Neural cell (in vitro differentiated cells): ENCODE measurements at regions not wholly inside any gene's neighbourhood (a gene's known extent, or its start where the extent isn't known, plus 50 kb on each side); places are given as distances from the start of the nearest gene placed in this dataset.

ENCODE experiments used
- H2AFZ ChIP-seq: fragments of 200-600, 300-800 bp; sonication (generic), shearing (Covaris generic); 2 replicates; pipeline ENCODE4 v1.6.0; 2014; ENCODE audit warnings: low read depth, mild to moderate bottlenecking, antibody characterized with exemption, low read length, moderate library complexity
- H3F3A ChIP-seq: fragments of 200-600 bp; shearing (Covaris generic); 2 replicates; pipeline ENCODE4 v1.6.1; 2016; ENCODE audit warnings: mild to moderate bottlenecking, moderate library complexity, mixed read lengths, antibody characterized with exemption, low read length; ENCODE audit not compliant: insufficient read depth, poor library complexity, severe bottlenecking
- H3K27ac ChIP-seq: fragments of 200-600, 300-800 bp; sonication (generic), shearing (Covaris generic); 2 replicates; pipeline ENCODE4 v1.5.1; 2014; ENCODE audit warnings: mild to moderate bottlenecking, low read length, moderate library complexity
- H3K27me3 ChIP-seq: fragments of 300-800, 200-600 bp; sonication (generic), shearing (Covaris generic); 2 replicates; pipeline ENCODE4 v1.6.0; 2014; ENCODE audit warnings: mild to moderate bottlenecking, low read depth, low read length, moderate library complexity; ENCODE audit not compliant: insufficient read depth
- H3K36me3 ChIP-seq: fragments of 300-800, 200-600 bp; sonication (generic), shearing (Covaris generic); 2 replicates; pipeline ENCODE4 v1.5.1; 2014; ENCODE audit warnings: mild to moderate bottlenecking, antibody characterized with exemption, low read length, moderate library complexity; ENCODE audit not compliant: insufficient read depth
- H3K4me2 ChIP-seq: fragments of 300-800, 200-600 bp; sonication (generic), shearing (Covaris generic); 2 replicates; pipeline ENCODE4 v1.6.0; 2014; ENCODE audit warnings: mild to moderate bottlenecking, low read length
- H3K4me3 ChIP-seq: fragments of 300-800, 200-600 bp; sonication (generic), shearing (Covaris generic); 2 replicates; pipeline ENCODE4 v1.5.1; 2014; ENCODE audit warnings: mild to moderate bottlenecking, low read length, moderate library complexity
- H3K79me2 ChIP-seq: fragments of 200-600 bp; shearing (Covaris generic); replicated peaks from 2 replicates; pipeline ENCODE4 v1.6.0; 2014; ENCODE audit warnings: mild to moderate bottlenecking, low read length, moderate library complexity; ENCODE audit not compliant: insufficient read depth
- H3K9ac ChIP-seq: fragments of 300-800, 200-600 bp; sonication (generic), shearing (Covaris generic); 2 replicates; pipeline ENCODE4 v1.6.1; 2016; ENCODE audit warnings: mild to moderate bottlenecking, low read length, mixed read lengths
- H3K9me2 ChIP-seq: fragments of 200-600 bp; shearing (Covaris generic); 2 replicates; pipeline ENCODE4 v1.6.1; 2016; ENCODE audit warnings: mild to moderate bottlenecking, low read length, mixed read lengths; ENCODE audit not compliant: insufficient read depth
- H3K9me3 ChIP-seq: fragments of 200-600, 300-800 bp; sonication (generic), shearing (Covaris generic); 2 replicates; pipeline ENCODE4 v1.6.1; 2016; ENCODE audit warnings: mild to moderate bottlenecking, mixed run types, low read length, moderate library complexity, mixed read lengths
- H4K20me1 ChIP-seq: fragments of 200-600 bp; shearing (Covaris generic); 2 replicates; pipeline ENCODE4 v1.6.1; 2016; ENCODE audit warnings: mild to moderate bottlenecking, mixed run types; ENCODE audit not compliant: insufficient read depth
- EP300 ChIP-seq: fragments of 450-650 bp; conservative IDR thresholded peaks from 2 replicates; pipeline ENCODE4 v1.6.1; 2014; ENCODE audit warnings: antibody characterized with exemption, mild to moderate bottlenecking, moderate library complexity; ENCODE audit not compliant: poor library complexity, severe bottlenecking
- EZH2 ChIP-seq: fragments of 200-600, 300-800 bp; shearing (Covaris generic), sonication (generic); IDR thresholded peaks from 2 replicates; pipeline ENCODE4 v1.6.1; 2014; ENCODE audit warnings: antibody characterized with exemption, low read length, borderline replicate concordance, mild to moderate bottlenecking; ENCODE audit not compliant: insufficient read depth, poor library complexity, severe bottlenecking
- MXI1 ChIP-seq: fragments of 450-650 bp; conservative IDR thresholded peaks from 2 replicates; pipeline ENCODE4 v1.6.1; 2014; ENCODE audit warnings: antibody characterized with exemption, mild to moderate bottlenecking; ENCODE audit not compliant: poor library complexity, severe bottlenecking
- POLR2AphosphoS5 ChIP-seq: IDR thresholded peaks from 2 replicates; pipeline ENCODE4 v1.6.1; 2012
- RAD21 ChIP-seq: fragments of 450-650 bp; conservative IDR thresholded peaks from 2 replicates; pipeline ENCODE4 v1.6.1; 2014; ENCODE audit warnings: antibody characterized with exemption, mild to moderate bottlenecking, moderate library complexity
- SMC3 ChIP-seq: fragments of 450-650 bp; conservative IDR thresholded peaks from 2 replicates; pipeline ENCODE4 v1.6.1; 2014; ENCODE audit warnings: antibody characterized with exemption, mild to moderate bottlenecking, moderate library complexity; ENCODE audit not compliant: poor library complexity
- TAF1 ChIP-seq: IDR thresholded peaks from 2 replicates; pipeline ENCODE4 v1.6.1; 2012; ENCODE audit warnings: low read depth
- TF ChIP-seq, protein P1 (sequence below): fragments of 450-650 bp; IDR thresholded peaks from 2 replicates; pipeline ENCODE4 v1.5.1; 2014; ENCODE audit warnings: antibody characterized with exemption, mild to moderate bottlenecking, moderate library complexity; ENCODE audit not compliant: poor library complexity, severe bottlenecking
- TF ChIP-seq, protein P2 (sequence below): IDR thresholded peaks from 2 replicates; pipeline ENCODE4 v1.6.1; 2012; ENCODE audit warnings: borderline replicate concordance

DNA sequence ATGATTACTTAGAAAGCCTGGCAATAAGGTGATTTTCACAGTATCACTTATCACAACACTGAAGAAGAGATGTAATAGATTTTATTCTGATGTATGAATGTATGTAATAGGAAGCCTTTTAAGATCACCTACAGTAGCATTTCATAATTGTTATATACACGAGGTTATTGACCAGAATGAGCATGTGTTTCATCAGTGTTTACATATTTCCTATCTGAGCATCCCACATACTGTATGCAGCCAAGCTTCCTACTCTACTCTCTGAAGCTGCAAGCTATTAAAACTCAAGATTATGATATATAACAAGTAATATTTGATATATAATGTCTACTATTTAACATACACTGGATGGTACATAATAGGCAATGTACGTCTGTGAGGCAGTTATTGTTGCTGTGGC, 190.9 kb upstream of the S100G start:
- Histone ChIP-seq H3K4me3 (no peak overlapping the region), H3K4me2 (no peak overlapping the region), H3K79me2 (no peaks in the 10 kb centered on the region), H3K27me3 (no peaks in the 10 kb centered on the region), H3K27ac (no peak overlapping the region), H3K9ac (no peak overlapping the region), H2AFZ (no peak overlapping the region), H3K9me3 (no peaks in the 10 kb centered on the region), H4K20me1 (no peaks in the 10 kb centered on the region), H3K9me2 (no peaks in the 10 kb centered on the region), H3F3A (no peaks in the 10 kb centered on the region), H3K36me3 (no peaks in the 10 kb centered on the region)
- no peak for TF ChIP-seq SMC3
- TF ChIP-seq MXI1, result no peak
- TF ChIP-seq TAF1, result no peak
- TF ChIP-seq, protein P1, sequence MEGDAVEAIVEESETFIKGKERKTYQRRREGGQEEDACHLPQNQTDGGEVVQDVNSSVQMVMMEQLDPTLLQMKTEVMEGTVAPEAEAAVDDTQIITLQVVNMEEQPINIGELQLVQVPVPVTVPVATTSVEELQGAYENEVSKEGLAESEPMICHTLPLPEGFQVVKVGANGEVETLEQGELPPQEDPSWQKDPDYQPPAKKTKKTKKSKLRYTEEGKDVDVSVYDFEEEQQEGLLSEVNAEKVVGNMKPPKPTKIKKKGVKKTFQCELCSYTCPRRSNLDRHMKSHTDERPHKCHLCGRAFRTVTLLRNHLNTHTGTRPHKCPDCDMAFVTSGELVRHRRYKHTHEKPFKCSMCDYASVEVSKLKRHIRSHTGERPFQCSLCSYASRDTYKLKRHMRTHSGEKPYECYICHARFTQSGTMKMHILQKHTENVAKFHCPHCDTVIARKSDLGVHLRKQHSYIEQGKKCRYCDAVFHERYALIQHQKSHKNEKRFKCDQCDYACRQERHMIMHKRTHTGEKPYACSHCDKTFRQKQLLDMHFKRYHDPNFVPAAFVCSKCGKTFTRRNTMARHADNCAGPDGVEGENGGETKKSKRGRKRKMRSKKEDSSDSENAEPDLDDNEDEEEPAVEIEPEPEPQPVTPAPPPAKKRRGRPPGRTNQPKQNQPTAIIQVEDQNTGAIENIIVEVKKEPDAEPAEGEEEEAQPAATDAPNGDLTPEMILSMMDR, result no peak
- TF ChIP-seq, protein P2, sequence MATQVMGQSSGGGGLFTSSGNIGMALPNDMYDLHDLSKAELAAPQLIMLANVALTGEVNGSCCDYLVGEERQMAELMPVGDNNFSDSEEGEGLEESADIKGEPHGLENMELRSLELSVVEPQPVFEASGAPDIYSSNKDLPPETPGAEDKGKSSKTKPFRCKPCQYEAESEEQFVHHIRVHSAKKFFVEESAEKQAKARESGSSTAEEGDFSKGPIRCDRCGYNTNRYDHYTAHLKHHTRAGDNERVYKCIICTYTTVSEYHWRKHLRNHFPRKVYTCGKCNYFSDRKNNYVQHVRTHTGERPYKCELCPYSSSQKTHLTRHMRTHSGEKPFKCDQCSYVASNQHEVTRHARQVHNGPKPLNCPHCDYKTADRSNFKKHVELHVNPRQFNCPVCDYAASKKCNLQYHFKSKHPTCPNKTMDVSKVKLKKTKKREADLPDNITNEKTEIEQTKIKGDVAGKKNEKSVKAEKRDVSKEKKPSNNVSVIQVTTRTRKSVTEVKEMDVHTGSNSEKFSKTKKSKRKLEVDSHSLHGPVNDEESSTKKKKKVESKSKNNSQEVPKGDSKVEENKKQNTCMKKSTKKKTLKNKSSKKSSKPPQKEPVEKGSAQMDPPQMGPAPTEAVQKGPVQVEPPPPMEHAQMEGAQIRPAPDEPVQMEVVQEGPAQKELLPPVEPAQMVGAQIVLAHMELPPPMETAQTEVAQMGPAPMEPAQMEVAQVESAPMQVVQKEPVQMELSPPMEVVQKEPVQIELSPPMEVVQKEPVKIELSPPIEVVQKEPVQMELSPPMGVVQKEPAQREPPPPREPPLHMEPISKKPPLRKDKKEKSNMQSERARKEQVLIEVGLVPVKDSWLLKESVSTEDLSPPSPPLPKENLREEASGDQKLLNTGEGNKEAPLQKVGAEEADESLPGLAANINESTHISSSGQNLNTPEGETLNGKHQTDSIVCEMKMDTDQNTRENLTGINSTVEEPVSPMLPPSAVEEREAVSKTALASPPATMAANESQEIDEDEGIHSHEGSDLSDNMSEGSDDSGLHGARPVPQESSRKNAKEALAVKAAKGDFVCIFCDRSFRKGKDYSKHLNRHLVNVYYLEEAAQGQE, result no peak
- no peak for TF ChIP-seq POLR2AphosphoS5
- TF ChIP-seq EZH2, result no peak
- TF ChIP-seq RAD21, result no peak
- no peak for TF ChIP-seq EP300

DNA sequence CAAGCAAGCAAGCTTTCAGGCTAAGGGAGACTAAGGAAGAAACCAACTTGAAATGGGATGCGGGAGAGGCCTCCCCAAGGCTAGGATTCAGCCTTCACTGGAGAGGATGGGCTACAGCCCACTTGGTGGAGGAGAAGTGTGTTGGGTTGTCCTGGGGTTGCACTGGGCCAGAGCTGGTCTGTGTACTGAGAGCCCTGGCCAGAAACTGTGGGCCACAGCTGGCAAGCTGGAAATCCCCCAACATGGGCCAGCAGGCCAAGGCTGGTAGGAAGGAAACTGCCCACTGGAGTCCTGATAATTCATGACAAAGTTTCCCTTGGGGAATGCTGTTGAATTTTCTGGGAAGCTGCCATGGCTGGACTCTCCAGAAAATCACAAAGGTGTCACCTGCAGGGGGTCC, 188.0 kb upstream of the S100G start:
- TF ChIP-seq EZH2 (no peak), RAD21 (no peak), MXI1 (no peak), SMC3 (no peak), TAF1 (no peak), EP300 (no peak), POLR2AphosphoS5 (no peak)
- TF ChIP-seq, protein P1, result no peak
- TF ChIP-seq, protein P2, result no peak
- Histone ChIP-seq H3K27ac (no peak overlapping the region), H3K4me2 (no peak overlapping the region), H4K20me1 (no peaks in the 10 kb centered on the region), H3K9me2 (no peaks in the 10 kb centered on the region), H3K9me3 (no peaks in the 10 kb centered on the region), H2AFZ (no peak overlapping the region), H3K36me3 (no peaks in the 10 kb centered on the region), H3F3A (no peaks in the 10 kb centered on the region), H3K9ac (no peak overlapping the region), H3K4me3 (no peak overlapping the region), H3K79me2 (no peaks in the 10 kb centered on the region), H3K27me3 (no peaks in the 10 kb centered on the region)
